NCI-H1694 treated with DMSO at 0.1 percent for 48 hours (cell line): ENCODE measurements at regions not wholly inside any gene's neighbourhood (a gene's known extent, or its start where the extent isn't known, plus 50 kb on each side); places are given as distances from the start of the nearest gene placed in this dataset.

Experiments used
- DNase-seq: peaks from one replicate; lab custom pipeline; 2025; lab: John Stamatoyannopoulos, UW

DNA sequence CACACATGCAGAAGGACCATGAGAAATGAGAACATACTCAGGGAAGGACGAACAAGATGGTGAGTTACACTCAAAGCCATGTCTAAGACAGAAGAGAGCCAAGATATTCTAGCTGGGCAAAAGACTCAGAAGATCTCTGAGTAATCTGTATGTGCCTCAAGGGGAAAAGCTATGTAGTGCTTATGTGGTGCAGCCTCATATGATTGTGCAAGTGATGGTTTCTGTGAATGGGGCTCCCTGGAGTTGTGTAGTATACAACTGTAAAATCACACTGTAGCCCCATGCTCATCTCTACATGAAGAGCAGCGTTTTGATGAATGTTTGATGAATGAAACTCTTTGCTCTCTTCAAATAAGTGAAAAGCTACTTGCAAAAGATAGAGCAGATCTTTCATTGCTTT, 57.5 kb downstream of the OSR1 start:
- no peak for DNase-seq

DNA sequence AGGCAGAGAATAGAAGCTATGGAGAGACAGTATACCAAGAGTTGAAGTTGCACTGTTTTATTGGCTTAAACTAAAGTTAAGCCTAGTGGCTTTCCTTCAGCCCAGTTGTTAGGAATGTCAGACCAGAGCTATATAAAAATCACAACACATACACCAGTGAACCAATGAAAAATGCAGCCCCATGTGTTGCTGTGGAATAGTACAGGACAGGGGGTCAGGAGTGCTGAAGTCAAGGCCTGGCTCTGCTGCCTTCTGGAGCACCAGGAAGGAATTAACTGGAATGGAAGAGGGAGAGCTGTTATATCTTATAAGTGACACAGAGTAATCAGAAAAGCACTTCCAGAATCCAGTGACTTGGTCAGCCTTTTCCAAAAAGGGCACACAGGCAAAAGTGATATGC, 58.9 kb downstream of the OSR1 start:
- no peak for DNase-seq

GRCh38 chr2:19299032-19299431, 59.4 kb downstream of the OSR1 start:
- no peak for DNase-seq

DNA sequence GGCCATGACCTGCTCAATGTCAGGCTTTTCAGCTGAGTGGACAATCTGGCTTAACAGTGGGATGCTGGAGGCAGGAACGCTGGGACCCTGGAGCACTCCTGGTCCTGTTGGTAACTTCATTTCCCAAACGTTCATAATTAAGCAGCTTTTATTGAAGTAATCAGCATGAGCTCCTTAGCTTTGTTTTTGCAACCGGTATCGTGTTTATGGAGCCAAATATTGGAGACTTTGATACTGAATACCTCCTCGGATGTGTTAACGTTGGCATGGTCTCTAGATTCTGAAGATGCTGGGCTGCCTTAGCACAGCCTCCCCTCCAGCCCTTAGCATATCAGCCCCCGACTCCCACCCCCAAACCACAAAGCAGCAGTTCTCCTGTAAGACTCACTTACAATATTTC, 60.7 kb downstream of the OSR1 start:
- no peak for DNase-seq

GRCh38 chr2:19295998-19296502, 62.4 kb downstream of the OSR1 start:
- DNase-seq: no peak

DNA sequence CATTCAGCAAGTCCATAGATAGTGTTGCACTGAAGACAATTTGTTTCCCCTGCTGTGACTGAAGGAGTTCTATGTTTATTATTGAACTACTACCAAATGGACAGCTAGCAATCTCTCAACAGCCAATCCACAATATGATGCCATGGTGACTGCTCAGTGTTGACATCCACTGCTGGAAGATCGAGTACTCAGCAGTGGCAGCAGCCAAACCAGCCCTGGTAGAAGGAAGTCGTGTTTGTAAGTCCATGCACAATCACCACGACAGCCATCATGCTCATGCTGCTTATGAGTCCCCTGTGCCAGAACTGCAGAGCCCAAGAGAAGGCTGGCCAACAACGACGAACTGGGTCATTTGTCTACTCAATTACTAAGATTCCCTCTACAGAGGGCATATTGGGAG, 66.4 kb downstream of the OSR1 start:
- DNase-seq: no peak

- no peak for DNase-seq
Observed at GRCh38 chr2:19288291-19288690, 70.1 kb downstream of the OSR1 start.

DNA sequence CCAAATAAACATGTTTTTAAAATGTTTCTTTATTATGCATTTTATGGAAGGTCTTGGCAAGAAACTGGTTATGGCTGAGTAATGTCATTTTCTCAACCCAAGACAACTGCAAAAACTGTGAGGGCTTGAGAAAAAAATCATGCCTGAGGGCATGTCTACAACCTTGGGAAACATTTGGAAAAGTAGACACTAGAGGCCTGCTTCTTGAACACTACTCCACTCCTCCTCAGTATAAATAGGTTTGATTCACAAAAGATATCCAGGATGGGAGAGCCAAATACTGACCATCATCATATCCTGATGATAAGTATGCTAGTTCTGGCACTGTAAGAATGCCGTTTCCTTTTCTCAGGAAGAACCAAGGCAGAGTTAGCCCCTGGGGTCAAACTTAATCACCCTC, 71.1 kb downstream of the OSR1 start:
- DNase-seq: no peak

- no peak for DNase-seq
Observed at GRCh38 chr2:19282305-19282704, 76.1 kb downstream of the OSR1 start.

GRCh38 chr2:19274439-19274838, 84.0 kb downstream of the OSR1 start:
- no peak for DNase-seq

- no peak for DNase-seq
Observed at GRCh38 chr2:19272941-19273470, 85.4 kb downstream of the OSR1 start.

DNA sequence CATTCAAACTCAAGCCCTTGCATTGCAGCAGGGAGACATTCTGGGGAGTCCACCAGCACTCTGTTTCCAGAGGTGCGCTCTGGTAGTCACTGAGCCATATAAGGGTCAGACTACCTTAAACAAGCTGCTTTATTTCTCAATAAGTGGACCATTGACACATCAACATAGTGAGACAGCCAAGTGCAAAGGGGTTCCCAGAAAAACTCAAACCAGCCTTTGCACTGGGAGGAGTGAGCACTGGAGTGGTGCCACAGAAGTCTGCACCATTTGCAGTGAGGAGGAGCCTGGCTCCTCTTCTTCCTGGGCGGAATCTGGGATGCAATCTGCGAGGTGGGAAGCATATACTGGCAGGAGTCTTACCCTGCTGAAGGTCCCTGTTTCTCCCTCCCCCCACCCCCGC, 86.4 kb downstream of the OSR1 start:
- no peak for DNase-seq

- no peak for DNase-seq
Observed at GRCh38 chr2:19264852-19265251, 93.6 kb downstream of the OSR1 start.

DNA sequence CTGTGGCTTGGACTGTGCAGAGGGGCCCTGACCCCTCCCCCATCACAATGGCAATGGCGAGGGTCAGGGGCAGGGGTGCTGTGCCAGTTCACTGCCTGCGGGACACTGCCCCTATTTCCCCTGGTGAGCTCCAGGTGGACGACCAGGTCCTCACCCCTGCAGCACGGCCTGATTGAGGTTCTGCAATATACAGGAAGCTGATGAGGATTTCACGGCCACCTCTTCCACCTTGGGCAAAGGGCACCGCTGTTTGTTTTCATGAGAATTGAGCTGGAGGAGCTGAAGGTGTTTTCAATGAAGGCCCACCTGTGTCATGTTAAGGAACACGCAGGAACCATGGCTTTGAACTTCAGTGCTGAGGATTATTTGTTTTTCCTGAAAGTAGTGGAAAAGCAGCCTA, 96.3 kb downstream of the OSR1 start:
- DNase-seq: no peak

- DNase-seq: no peak
Observed at GRCh38 chr2:19261061-19261460, 97.4 kb downstream of the OSR1 start.

DNA sequence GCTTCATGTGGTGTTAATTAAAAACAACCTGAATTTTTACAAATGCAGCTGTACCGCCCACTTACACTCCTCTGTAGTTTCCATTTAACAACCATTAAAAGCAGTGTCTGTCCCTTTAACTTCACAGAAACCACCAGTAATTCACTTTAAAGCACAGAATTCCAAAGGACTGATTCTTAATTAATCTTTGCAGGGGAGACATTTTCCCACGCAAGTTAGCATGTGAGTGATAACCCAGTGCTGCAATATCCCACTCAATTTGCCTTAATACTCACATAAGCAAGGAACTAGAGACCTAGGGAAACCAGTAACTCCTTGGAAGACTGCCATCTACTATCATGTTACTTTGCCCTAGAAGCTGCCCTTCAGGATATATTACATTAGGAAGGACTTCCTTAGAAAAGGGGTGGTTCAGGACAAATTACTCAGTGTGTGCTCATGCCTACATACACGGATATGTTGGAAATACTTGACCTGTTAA, 102.3 kb downstream of the OSR1 start:
- DNase-seq: no peak

DNA sequence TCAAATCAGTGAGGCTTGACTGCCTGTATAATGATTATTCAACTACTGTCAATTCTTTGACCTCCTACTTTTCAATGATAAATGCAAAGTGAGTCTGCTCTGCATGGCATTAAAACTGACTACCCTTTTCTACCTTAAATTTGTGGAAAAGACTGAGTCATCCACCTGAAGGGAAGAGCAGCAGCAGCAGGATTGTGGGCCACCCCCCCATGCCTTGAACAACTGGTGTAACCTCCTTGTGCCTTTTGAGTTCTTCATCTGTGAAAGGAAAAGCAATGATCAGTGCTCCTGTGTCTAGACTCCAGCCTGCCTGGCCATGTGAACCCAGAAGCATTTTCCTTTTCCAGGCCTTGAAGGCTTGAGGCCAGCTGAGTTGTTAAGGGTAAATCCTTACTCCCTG, 102.9 kb downstream of the OSR1 start:
- DNase-seq: no peak

- DNase-seq: no peak
Observed at GRCh38 chr2:19251554-19251953, 106.9 kb downstream of the OSR1 start.

DNA sequence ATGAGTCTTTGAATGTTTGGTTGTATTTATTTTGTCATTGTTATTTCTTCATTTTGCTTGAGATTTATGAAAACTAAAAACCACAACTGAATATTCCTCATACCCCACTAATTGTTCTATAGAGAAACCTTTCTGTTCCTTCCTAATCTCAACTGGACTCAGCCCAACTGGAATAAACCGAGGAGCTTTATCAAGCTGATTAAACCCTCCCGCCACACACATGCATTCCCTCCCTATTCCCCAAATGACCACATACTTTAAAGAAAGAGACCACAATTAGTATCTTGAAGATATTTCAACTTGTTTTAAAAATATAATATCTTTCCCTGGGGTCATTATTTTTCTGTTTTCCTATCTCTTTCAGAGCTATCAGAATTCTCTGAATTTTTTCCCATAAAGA, 107.5 kb downstream of the OSR1 start:
- DNase-seq: no peak

- DNase-seq: no peak
Observed at GRCh38 chr2:19247186-19247585, 111.2 kb downstream of the OSR1 start.

DNA sequence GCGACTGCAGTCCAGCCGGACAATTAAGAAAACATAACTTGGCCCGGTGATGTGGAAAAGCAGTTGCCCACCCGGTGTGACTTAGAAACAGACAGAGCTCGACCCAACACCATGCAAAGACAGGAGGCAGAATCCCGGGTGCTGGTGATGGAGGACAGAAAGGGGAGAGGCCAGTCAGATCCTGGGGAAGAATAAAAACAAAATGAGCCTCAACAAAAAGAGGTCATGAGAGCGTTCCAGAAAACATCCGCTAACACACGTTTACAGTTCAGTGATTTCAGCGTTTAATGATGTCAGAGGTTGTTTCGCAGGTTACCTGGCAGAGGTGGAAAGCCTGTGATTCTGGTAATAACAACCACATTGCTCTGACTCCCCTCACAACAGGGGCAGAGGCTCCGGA, 111.9 kb downstream of the OSR1 start:
- no peak for DNase-seq

GRCh38 chr2:19244460-19245363, 113.7 kb downstream of the OSR1 start:
- DNase-seq: no peak

DNA sequence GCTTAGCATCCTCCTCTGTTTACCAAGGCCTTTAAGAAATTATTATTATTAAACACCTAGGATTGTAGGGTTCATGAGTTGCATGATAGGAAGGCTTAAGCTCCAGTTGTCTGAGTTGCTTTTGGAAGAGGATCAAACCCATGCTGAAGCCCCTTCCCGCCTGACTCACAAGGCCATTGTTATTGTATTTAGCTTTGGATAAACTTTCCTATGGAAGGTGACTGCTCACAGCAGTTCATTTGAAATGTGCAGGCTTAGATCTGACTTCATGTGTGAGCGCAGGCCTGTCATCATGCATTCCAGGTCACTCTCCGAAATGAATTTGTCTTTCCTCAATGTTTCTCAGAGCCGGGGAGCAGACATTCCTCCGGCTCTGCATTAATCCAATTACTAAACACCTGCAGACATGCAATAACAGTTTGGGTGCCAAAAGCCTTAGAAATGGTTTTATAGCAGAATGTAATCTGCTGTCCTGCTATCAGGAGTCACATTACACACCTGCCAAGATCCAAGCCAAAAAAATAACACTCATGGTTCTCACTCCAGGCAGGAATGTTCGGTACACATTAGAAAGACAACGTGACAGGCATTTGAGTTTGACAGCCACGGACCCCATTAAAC, 119.9 kb downstream of the OSR1 start:
- DNase-seq: no peak
